ENCODE measurements at regions not wholly inside any gene's neighbourhood (a gene's known extent, or its start where the extent isn't known, plus 50 kb on each side); places are given as distances from the start of the nearest gene placed in this dataset.
"Not testable (repeated sequence)": the region's sequence is repeated elsewhere in the genome, so short reads cannot be mapped to it uniquely, and the experiment has no call there.

DNA sequence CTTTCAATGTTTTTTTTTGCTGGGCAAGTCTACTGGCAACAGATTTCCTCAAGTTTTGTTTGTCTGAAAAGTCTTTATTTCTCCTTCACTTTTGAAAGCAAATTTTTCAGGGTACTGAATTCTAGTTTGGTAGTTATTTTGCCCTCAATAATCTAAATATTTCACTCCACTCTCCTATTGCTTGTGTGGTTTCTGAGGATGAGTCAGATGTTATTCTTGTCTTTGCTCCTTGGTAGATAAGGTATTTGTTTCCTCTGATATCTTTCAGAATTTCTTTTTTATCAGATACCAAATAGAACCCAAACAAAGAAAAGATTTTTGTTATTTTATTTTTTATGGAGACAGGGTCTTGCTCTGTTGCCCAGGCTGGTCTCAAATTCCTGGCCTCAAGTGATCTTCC lies 99.2 kb upstream of the MALRD1 start:
- Histone ChIP-seq H3K27me3 (no peaks in the 10 kb centered on the region), H3K36me3 (no peaks in the 10 kb centered on the region), H3K9me3 (peaks cover 0 to 9% (median 0%) of the 10 kb centered on the region in 3 donors), H3K4me3 (no peak overlapping the region), H3K4me1 (no peaks in the 10 kb centered on the region), H3K27ac (no peak overlapping the region)
- intact Hi-C loops (cut with DNase I) = no loop called here
- DNase-seq = no peak
- no peak for TF ChIP-seq POLR2A (IDR thresholded peaks at IDR 0.05)
- TF ChIP-seq, protein P1, sequence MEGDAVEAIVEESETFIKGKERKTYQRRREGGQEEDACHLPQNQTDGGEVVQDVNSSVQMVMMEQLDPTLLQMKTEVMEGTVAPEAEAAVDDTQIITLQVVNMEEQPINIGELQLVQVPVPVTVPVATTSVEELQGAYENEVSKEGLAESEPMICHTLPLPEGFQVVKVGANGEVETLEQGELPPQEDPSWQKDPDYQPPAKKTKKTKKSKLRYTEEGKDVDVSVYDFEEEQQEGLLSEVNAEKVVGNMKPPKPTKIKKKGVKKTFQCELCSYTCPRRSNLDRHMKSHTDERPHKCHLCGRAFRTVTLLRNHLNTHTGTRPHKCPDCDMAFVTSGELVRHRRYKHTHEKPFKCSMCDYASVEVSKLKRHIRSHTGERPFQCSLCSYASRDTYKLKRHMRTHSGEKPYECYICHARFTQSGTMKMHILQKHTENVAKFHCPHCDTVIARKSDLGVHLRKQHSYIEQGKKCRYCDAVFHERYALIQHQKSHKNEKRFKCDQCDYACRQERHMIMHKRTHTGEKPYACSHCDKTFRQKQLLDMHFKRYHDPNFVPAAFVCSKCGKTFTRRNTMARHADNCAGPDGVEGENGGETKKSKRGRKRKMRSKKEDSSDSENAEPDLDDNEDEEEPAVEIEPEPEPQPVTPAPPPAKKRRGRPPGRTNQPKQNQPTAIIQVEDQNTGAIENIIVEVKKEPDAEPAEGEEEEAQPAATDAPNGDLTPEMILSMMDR (IDR thresholded peaks at IDR 0.05) = no peak

DNA sequence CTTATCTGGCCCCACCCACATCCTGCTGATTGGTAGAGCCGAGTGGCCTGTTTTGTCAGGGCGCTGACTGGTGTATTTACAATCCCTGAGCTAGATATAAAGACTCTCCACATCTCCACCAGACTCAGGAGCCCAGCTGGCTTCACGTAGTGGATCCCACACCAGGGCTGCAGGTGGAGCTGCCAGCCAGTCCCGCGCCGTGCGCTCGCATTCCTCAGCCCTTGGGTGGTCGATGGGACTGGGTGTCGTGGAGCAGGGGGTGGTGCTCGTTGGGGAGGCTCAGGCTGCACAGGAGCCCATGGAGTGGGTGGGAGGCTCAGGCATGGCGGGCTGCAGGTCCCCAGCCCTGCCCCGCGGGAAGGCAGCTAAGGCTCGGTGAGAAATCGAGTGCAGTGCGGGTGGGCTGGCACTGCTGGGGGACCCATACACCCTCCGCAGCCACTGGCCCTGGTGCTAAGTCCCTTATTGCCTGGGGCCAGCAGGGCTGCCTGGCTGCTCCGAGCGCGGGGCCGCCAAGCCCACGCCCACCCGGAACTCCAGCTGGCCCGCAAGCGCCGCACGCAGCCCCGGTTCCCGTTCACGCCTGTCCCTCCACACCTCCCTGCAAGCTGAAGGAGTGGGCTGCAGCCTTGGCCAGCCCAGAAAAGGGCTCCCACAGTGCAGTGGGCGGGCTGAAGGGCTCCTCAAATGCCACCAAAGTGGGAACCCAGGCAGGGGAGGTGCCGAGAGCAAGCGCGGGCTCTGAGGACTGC lies 97.4 kb upstream of the MALRD1 start:
- H3K27ac ChIP-seq, DNase-seq: not testable (repeated sequence)
- WGBS, 2 donors = 61 to 92% methylated on average over 2 of the region's 35 CpGs

GRCh38 chr10:18955061-18955460 lies 93.5 kb upstream of the MALRD1 start:
- DNase-seq = no peak
- 4 to 20% methylated on average over 1 of the region's 1 CpG for WGBS, 2 donors
- no peaks in the 10 kb centered on the region for H3K4me1 ChIP-seq
- peaks cover 0 to 22% (median 0%) of the 10 kb centered on the region in 3 donors for H3K9me3 ChIP-seq
- H3K27ac ChIP-seq = no peak overlapping the region
- TF ChIP-seq POLR2A (IDR thresholded peaks at IDR 0.05) = no peak
- TF ChIP-seq, protein P1 (IDR thresholded peaks at IDR 0.05) = no peak
- H3K36me3 ChIP-seq = no peaks in the 10 kb centered on the region
- H3K4me3 ChIP-seq = no peak overlapping the region
- no peaks in the 10 kb centered on the region for H3K27me3 ChIP-seq
- intact Hi-C loops (cut with DNase I) = no loop called here

More for the DNA sequence above, 97.4 kb upstream of the MALRD1 start:
- H3K36me3 ChIP-seq; H3K9me3 ChIP-seq; H3K27me3 ChIP-seq; H3K4me3 ChIP-seq; intact Hi-C loops (cut with DNase I); H3K4me1 ChIP-seq: not testable (repeated sequence)

DNA sequence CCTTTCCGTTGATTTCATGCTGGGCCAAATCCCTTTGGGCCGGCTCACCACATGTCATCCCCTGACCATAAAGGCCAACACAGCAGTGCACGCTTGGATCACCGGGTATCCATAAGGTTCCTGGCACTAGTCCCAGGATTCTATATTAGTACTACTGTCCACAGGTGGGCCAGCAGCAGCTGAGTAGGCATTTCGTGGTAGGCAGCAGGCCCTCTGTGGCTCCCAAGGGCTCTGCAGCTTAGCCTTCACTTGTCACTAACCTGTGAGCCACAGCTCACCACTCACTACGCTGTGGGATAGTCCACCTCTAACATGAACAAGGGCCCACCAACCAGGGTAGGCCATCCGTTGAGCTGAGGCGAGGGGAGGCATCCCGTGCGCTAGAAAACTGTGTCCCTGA lies 89.2 kb upstream of the MALRD1 start:
- Histone ChIP-seq H3K4me3 (no peak overlapping the region), H3K9me3 (peaks cover 0 to 15% (median 0%) of the 10 kb centered on the region in 3 donors), H3K27me3 (no peaks in the 10 kb centered on the region), H3K4me1 (no peaks in the 10 kb centered on the region), H3K27ac (no peak overlapping the region), H3K36me3 (no peaks in the 10 kb centered on the region)
- no peak for DNase-seq
- no peak for TF ChIP-seq POLR2A (IDR thresholded peaks at IDR 0.05)
- TF ChIP-seq, protein P1 (IDR thresholded peaks at IDR 0.05) = no peak
- 100% methylated on average over 1 to 3 of the region's 10 CpGs for WGBS, 2 donors
- intact Hi-C loops (cut with DNase I) = no loop called here

DNA sequence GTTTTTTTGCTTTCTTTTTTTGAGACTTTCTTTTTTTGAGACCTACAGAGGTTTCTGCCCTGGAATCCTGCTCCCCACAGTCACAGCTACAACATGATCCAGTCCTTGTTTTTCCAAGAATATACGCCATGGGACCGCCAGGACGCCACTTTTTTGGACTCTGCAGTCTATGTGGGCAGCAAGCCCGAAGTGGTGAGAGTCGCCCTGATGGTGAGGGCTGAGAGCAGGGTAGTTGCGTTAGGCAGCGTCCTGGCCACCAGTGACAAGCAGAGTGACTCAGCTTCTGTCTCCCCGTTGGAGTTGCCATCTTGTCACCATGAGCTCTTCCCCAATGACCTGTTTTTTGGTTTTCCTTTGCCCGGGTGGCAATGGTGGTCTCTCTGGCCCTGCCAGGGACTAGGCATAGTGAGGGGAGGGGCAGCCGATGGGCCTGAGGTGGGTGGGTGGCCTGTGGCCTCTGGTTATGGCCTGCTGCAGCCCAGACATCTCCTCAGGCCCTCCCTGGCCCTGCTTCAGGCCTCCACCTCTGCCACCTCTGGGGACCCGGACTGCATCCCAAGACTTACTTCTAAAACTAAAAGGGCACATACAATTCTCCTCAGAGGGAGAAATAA lies 88.0 kb upstream of the MALRD1 start:
- Histone ChIP-seq H3K36me3 (no peaks in the 10 kb centered on the region), H3K4me1 (no peaks in the 10 kb centered on the region), H3K27me3 (no peaks in the 10 kb centered on the region), H3K27ac (no peak overlapping the region), H3K9me3 (peaks cover 0 to 19% (median 0%) of the 10 kb centered on the region in 3 donors), H3K4me3 (no peak overlapping the region)
- intact Hi-C loops (cut with DNase I) = no loop called here
- DNase-seq = no peak
- WGBS, 2 donors = 77 to 82% methylated on average over 7 to 9 of the region's 11 CpGs
- TF ChIP-seq, protein P1 (IDR thresholded peaks at IDR 0.05) = no peak
- no peak for TF ChIP-seq POLR2A (IDR thresholded peaks at IDR 0.05)

All from esophagus squamous epithelium (tissue), 5 donors.